Activated CD4-positive, alpha-beta T cell treated with anti-CD3 and anti-CD28 coated beads, Interleukin-2, amount 50 U/mL, for 4 hours (primary cell): ENCODE measurements at regions not wholly inside any gene's neighbourhood (a gene's known extent, or its start where the extent isn't known, plus 50 kb on each side); places are given as distances from the start of the nearest gene placed in this dataset.
A peak's percentile ranks its signal among the peaks of the same experiment; 100 is the strongest.

Source experiments
- DNase-seq, 2 experiments: peaks; one replicate each; pipeline ENCODE4 v3.0.0-alpha.2; 2020

- peak in 1 of 2 experiments; percentile 9 for DNase-seq
These were observed 216.1 kb upstream of the ZMIZ1 start for GRCh38 chr10:78852466-78853240.

GRCh38 chr10:78853864-78854263 is 214.9 kb upstream of the ZMIZ1 start:
- DNase-seq, result no peak

GRCh38 chr10:78856421-78856820 is 212.3 kb upstream of the ZMIZ1 start:
- DNase-seq, result no peak

- no peak for DNase-seq
These were observed 211.6 kb upstream of the ZMIZ1 start for GRCh38 chr10:78857193-78857592.

- no peak for DNase-seq
These were observed 209.5 kb upstream of the ZMIZ1 start for GRCh38 chr10:78859266-78859665.

- DNase-seq, result no peak
These were observed 209.0 kb upstream of the ZMIZ1 start for GRCh38 chr10:78859769-78860168.

- DNase-seq, result no peak
These were observed 208.4 kb upstream of the ZMIZ1 start for GRCh38 chr10:78860260-78860914.

GRCh38 chr10:78861529-78862327 is 207.0 kb upstream of the ZMIZ1 start:
- DNase-seq, result no peak

GRCh38 chr10:78862328-78862640 is 206.5 kb upstream of the ZMIZ1 start:
- no peak for DNase-seq

GRCh38 chr10:78863140-78863905 is 205.4 kb upstream of the ZMIZ1 start:
- no peak for DNase-seq

GRCh38 chr10:78863906-78864239 is 204.9 kb upstream of the ZMIZ1 start:
- no peak for DNase-seq

- no peak for DNase-seq
These were observed 203.8 kb upstream of the ZMIZ1 start for GRCh38 chr10:78864761-78865537.

GRCh38 chr10:78865538-78865875 is 203.3 kb upstream of the ZMIZ1 start:
- no peak for DNase-seq

- no peak for DNase-seq
These were observed 202.6 kb upstream of the ZMIZ1 start for GRCh38 chr10:78865931-78866717.

- no peak for DNase-seq
These were observed 201.8 kb upstream of the ZMIZ1 start for GRCh38 chr10:78866731-78867554.

GRCh38 chr10:78867555-78867939 is 201.2 kb upstream of the ZMIZ1 start:
- no peak for DNase-seq

- DNase-seq, result no peak
These were observed 200.7 kb upstream of the ZMIZ1 start for GRCh38 chr10:78868048-78868447.

- no peak for DNase-seq
These were observed 200.3 kb upstream of the ZMIZ1 start for GRCh38 chr10:78868456-78868855.

GRCh38 chr10:78868861-78869260 is 199.9 kb upstream of the ZMIZ1 start:
- no peak for DNase-seq

GRCh38 chr10:78869508-78870454 is 199.0 kb upstream of the ZMIZ1 start:
- DNase-seq, result no peak
